Astrocyte (in vitro differentiated cells and primary cell): ENCODE measurements at regions not wholly inside any gene's neighbourhood (a gene's known extent, or its start where the extent isn't known, plus 50 kb on each side); places are given as distances from the start of the nearest gene placed in this dataset.

ENCODE experiments used
- DNase-seq: peaks from one replicate; pipeline ENCODE4 v3.0.0-alpha.2; 2010; ENCODE audit warnings: low read depth
- FAIRE-seq: peaks from 2 replicates; lab custom pipeline; 2011; peaks lifted over from hg19 to GRCh38; lab: Jason Lieb, UNC
- H2AFZ ChIP-seq: 2 replicates; pipeline ENCODE4 v1.6.0; 2012; ENCODE audit warnings: low read depth, low read length, inconsistent platforms
- H3K27ac ChIP-seq: 2 replicates; pipeline ENCODE4 v1.5.1; 2011; ENCODE audit warnings: low read depth, low read length, inconsistent platforms
- H3K27me3 ChIP-seq: 2 replicates; pipeline ENCODE4 v1.6.0; 2011; ENCODE audit warnings: low read length, inconsistent platforms; ENCODE audit not compliant: insufficient read depth
- H3K36me3 ChIP-seq: 2 replicates; pipeline ENCODE4 v1.5.1; 2011; ENCODE audit warnings: low read length, inconsistent platforms; ENCODE audit not compliant: insufficient read depth
- H3K4me1 ChIP-seq: 2 replicates; pipeline ENCODE4 v1.5.1; 2011; ENCODE audit warnings: low read length, inconsistent platforms; ENCODE audit not compliant: insufficient read depth
- H3K4me2 ChIP-seq: 2 replicates; pipeline ENCODE4 v1.6.0; 2012; ENCODE audit warnings: low read length, inconsistent platforms
- H3K4me3 ChIP-seq: 2 replicates; pipeline ENCODE4 v1.5.1; 2011; ENCODE audit warnings: low read depth, mild to moderate bottlenecking, low read length, inconsistent platforms; ENCODE audit not compliant: insufficient read depth
- H3K79me2 ChIP-seq: 2 replicates; pipeline ENCODE4 v1.6.0; 2012; ENCODE audit warnings: mild to moderate bottlenecking, low read length, inconsistent platforms; ENCODE audit not compliant: insufficient read depth
- H3K9ac ChIP-seq: 2 replicates; pipeline ENCODE4 v1.6.0; 2012; ENCODE audit warnings: mild to moderate bottlenecking, low read length, inconsistent platforms
- H3K9me3 ChIP-seq: 2 replicates; pipeline ENCODE4 v1.5.1; 2012; ENCODE audit warnings: low read depth, mild to moderate bottlenecking, low read length, inconsistent platforms; ENCODE audit not compliant: insufficient read depth
- H4K20me1 ChIP-seq: 2 replicates; pipeline ENCODE4 v1.6.0; 2012; ENCODE audit warnings: low read length, inconsistent platforms; ENCODE audit not compliant: insufficient read depth
- H3K27ac Mint-ChIP-seq: one replicate; pipeline ENCODE4 v1.8.0; 2021; ENCODE audit warnings: mild to moderate bottlenecking, mixed read lengths; ENCODE audit not compliant: unreplicated experiment
- H3K27me3 Mint-ChIP-seq: one replicate; pipeline ENCODE4 v1.8.0; 2021; ENCODE audit warnings: low read depth, mixed read lengths; ENCODE audit not compliant: unreplicated experiment
- H3K36me3 Mint-ChIP-seq: one replicate; pipeline ENCODE4 v1.8.0; 2021; ENCODE audit warnings: low read depth, mixed read lengths; ENCODE audit not compliant: unreplicated experiment
- H3K4me1 Mint-ChIP-seq: one replicate; pipeline ENCODE4 v1.8.0; 2021; ENCODE audit warnings: low read depth, mixed read lengths; ENCODE audit not compliant: unreplicated experiment
- H3K4me3 Mint-ChIP-seq: one replicate; pipeline ENCODE4 v1.8.0; 2021; ENCODE audit warnings: mild to moderate bottlenecking, moderate library complexity, mixed read lengths; ENCODE audit not compliant: unreplicated experiment
- H3K9me3 Mint-ChIP-seq: one replicate; pipeline ENCODE4 v1.8.0; 2021; ENCODE audit warnings: mild to moderate bottlenecking, mixed read lengths; ENCODE audit not compliant: unreplicated experiment
- CTCF ChIP-seq: IDR thresholded peaks from 2 replicates; pipeline ENCODE4 v1.5.1; 2011; ENCODE audit warnings: low read depth, mild to moderate bottlenecking, inconsistent platforms, low read length, moderate library complexity; ENCODE audit not compliant: insufficient read depth
- EZH2 ChIP-seq: IDR thresholded peaks from 2 replicates; pipeline ENCODE4 v1.6.1; 2012; ENCODE audit warnings: mild to moderate bottlenecking, low read length, inconsistent platforms; ENCODE audit not compliant: insufficient read depth

- peaks cover 3% of the 10 kb centered on the region for H3K9me3 Mint-ChIP-seq
These were observed 1479.5 kb downstream of the PCDH7 start for GRCh38 chr4:32199639-32200038.

DNA sequence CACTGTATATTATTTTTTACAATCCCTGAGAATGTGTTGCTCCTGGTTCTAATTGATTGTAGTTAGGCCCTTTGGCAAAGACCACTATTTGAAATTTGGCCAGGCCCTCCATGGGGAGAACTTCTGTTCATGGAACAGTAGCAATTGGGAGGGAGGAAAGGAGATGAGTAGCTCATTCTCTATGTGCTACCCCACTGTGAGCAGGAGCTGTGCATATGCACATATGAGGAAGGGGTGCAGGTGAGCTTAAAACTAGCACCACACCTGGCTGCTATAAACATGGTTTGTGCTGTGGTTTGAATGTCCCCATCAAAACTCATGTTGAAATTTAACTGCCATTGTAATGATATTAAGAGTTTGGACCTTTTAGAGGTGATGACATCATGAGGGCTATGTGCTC, 1483.2 kb downstream of the PCDH7 start:
- Histone ChIP-seq H2AFZ (no peak overlapping the region), H3K79me2 (no peaks in the 10 kb centered on the region), H3K4me2 (no peak overlapping the region), H3K27ac (no peak overlapping the region), H3K4me1 (no peaks in the 10 kb centered on the region), H3K36me3 (no peaks in the 10 kb centered on the region), H3K27me3 (no peaks in the 10 kb centered on the region), H3K9me3 (no peaks in the 10 kb centered on the region), H3K4me3 (no peak overlapping the region), H4K20me1 (no peaks in the 10 kb centered on the region), H3K9ac (no peak overlapping the region)
- DNase-seq (no peak), FAIRE-seq (no peak)
- Mint-ChIP-seq H3K36me3 (no peaks in the 10 kb centered on the region), H3K9me3 (peaks cover 11% of the 10 kb centered on the region), H3K4me1 (no peaks in the 10 kb centered on the region), H3K4me3 (no peak overlapping the region), H3K27me3 (no peaks in the 10 kb centered on the region), H3K27ac (no peak overlapping the region)
- TF ChIP-seq EZH2, result no peak
- TF ChIP-seq CTCF, result no peak

More at GRCh38 chr4:32199639-32200038, 1479.5 kb downstream of the PCDH7 start:
- Mint-ChIP-seq H3K4me1 (no peaks in the 10 kb centered on the region), H3K27ac (no peak overlapping the region), H3K4me3 (no peak overlapping the region), H3K36me3 (no peaks in the 10 kb centered on the region), H3K27me3 (no peaks in the 10 kb centered on the region)
- Histone ChIP-seq H3K9ac (no peak overlapping the region), H3K4me3 (no peak overlapping the region), H3K79me2 (no peaks in the 10 kb centered on the region), H4K20me1 (no peaks in the 10 kb centered on the region), H3K4me1 (no peaks in the 10 kb centered on the region), H2AFZ (no peak overlapping the region), H3K27me3 (no peaks in the 10 kb centered on the region), H3K27ac (no peak overlapping the region), H3K9me3 (no peaks in the 10 kb centered on the region), H3K4me2 (no peak overlapping the region), H3K36me3 (no peaks in the 10 kb centered on the region)
- TF ChIP-seq CTCF (no peak), EZH2 (no peak)
- DNase-seq, result no peak
- FAIRE-seq, result no peak

DNA sequence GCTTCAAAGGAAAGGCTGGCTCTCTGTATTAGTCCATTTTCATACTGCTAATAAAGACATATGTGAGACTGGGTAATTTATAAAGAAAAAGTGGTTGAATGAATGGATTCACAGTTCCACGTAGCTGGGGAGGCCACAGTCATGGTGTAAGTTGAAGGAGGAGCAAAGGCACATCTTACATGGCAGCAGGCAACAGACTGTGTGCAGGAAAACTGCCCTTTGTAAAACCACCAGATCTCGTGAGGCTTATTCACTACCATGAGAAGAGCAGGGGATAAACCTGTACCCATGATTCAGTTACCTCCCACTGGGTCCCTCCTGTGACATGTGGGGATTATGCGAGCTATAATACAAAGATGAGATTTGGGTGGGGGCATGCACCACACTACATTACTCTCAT, 1486.6 kb downstream of the PCDH7 start:
- FAIRE-seq, result no peak
- TF ChIP-seq EZH2 (no peak), CTCF (no peak)
- Histone ChIP-seq H3K27me3 (no peaks in the 10 kb centered on the region), H3K27ac (no peak overlapping the region), H3K79me2 (no peaks in the 10 kb centered on the region), H3K9ac (no peak overlapping the region), H4K20me1 (no peaks in the 10 kb centered on the region), H2AFZ (no peak overlapping the region), H3K9me3 (no peaks in the 10 kb centered on the region), H3K36me3 (no peaks in the 10 kb centered on the region), H3K4me3 (no peak overlapping the region), H3K4me1 (no peaks in the 10 kb centered on the region), H3K4me2 (no peak overlapping the region)
- H3K36me3 Mint-ChIP-seq, result no peaks in the 10 kb centered on the region
- no peaks in the 10 kb centered on the region for H3K27me3 Mint-ChIP-seq
- H3K4me1 Mint-ChIP-seq, result no peaks in the 10 kb centered on the region
- H3K27ac Mint-ChIP-seq, result no peak overlapping the region
- no peak overlapping the region for H3K4me3 Mint-ChIP-seq
- no peak for DNase-seq
- H3K9me3 Mint-ChIP-seq, result peaks cover 13% of the 10 kb centered on the region
